ENCODE measurements at regions not wholly inside any gene's neighbourhood (a gene's known extent, or its start where the extent isn't known, plus 50 kb on each side); places are given as distances from the start of the nearest gene placed in this dataset.

DNA sequence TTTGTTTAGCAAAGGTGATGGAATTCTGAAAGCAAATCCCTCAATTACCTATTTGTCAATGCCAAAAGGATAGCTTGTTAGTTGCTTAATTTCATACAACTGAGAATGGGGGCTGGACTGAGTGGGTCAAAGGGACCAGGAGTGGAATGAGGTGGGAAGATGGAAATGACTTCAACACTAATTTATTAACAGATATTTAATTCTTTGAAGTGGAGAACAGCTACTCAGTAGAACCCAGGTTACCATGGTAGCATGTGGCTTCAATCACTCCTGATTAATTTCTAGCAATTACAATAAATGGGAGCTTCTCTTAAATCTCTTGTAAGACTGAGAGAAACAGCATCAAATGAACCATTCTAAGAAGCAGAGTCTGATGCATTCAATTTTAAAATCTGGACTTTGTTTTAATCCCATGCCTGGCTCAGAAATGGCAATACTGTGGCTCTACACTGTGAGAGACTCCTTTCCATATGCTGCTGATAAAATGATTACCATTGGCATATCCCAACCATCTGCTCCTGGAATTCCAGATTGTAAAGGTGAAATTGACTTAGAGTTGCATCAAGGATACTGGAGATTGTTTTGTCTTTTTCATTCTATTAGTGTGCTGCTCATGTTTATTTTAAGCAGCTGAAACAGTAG, 607.8 kb downstream of the SNAPC1 start:
- TF ChIP-seq, protein P1, sequence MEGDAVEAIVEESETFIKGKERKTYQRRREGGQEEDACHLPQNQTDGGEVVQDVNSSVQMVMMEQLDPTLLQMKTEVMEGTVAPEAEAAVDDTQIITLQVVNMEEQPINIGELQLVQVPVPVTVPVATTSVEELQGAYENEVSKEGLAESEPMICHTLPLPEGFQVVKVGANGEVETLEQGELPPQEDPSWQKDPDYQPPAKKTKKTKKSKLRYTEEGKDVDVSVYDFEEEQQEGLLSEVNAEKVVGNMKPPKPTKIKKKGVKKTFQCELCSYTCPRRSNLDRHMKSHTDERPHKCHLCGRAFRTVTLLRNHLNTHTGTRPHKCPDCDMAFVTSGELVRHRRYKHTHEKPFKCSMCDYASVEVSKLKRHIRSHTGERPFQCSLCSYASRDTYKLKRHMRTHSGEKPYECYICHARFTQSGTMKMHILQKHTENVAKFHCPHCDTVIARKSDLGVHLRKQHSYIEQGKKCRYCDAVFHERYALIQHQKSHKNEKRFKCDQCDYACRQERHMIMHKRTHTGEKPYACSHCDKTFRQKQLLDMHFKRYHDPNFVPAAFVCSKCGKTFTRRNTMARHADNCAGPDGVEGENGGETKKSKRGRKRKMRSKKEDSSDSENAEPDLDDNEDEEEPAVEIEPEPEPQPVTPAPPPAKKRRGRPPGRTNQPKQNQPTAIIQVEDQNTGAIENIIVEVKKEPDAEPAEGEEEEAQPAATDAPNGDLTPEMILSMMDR (IDR thresholded peaks at IDR 0.05), result no peak
- no peak for TF ChIP-seq ZFX (IDR thresholded peaks at IDR 0.05; ENCODE audit: borderline replicate concordance)

All from 22Rv1 (cell line).